ELF-1 (cell line): ENCODE measurements at regions not wholly inside any gene's neighbourhood (a gene's known extent, or its start where the extent isn't known, plus 50 kb on each side); places are given as distances from the start of the nearest gene placed in this dataset.

Source experiments
- DNase-seq: peaks from one replicate; pipeline ENCODE4 v3.0.0-alpha.2; 2016; ENCODE audit warnings: low read depth, low spot score

DNA sequence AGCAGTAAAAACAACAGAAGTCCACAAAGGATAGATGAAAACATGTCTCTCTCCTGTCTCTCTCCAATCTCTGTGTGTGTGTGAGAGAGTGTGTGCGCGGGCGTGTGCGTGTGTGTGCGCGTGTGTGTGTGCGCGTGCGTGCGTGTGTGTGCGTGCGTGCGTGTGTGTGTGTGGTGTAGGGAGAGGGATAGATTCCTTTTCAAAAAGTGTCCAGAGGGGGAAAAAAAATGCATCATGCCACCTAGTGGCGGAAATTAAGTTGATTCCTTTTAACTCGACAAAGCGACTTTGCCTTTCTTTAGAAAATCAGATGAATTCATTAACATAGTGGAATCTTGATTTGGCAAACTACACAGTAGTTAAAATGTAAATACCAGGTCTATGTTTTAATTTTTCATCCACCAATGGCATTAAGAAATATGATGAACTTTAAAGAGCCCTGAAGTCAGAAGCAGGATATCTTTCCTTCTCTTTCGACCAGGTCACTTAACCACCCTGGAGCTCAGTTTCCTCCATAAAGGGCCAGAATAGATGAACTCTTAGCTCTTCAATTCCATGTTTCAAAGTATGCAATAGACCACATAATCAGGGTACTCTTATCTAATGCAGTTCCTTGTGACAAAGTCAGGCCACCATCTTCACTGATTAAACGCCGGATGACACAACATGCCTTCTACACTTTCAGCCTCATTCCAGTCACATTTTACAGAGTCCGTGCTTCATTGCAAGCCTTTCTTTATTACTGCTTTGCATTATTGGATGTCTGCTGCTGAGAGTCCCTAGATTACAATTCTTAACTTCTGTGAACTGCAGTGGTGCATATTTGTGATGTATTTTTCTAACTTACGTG lies 162.8 kb downstream of the FBXO8 start:
- DNase-seq = peak; percentile 36

DNA sequence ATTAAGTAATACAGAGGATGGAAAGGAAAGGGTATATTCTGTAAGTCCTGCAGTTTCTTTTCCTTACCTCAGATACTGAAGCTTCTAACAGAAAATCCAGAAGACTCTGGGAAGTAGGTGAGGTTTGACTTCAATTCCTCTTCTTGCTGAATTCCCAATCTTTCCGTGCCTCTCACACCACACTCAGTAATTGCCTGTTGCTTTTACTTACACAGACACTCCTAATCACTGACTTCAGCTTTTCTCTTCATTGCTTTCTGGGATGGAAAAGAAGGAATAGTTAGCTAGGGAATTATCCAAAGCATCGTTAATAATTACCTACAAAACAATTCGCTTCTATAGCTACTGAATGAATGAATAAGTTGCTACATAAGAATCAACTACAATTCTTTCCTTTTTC lies 163.6 kb downstream of the FBXO8 start:
- no peak for DNase-seq

DNA sequence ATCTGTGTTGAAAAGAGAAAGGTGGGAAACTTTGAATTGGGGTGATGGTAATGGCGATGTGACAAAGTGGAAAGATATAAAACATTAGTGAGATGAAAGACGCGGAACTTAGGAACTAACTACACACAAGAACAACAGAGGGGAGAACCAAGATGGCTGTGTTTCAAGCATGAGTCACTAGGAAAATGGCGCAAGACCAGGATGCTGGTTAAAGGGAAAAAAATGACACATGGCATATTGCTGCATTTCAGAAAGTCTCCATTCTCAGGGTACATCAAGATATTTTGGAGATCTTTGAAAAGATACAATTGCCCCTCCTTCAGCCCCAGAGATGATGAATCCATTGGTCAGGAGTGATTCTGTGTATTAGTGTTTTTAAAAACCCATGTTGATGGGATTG lies 164.4 kb downstream of the FBXO8 start:
- no peak for DNase-seq

DNA sequence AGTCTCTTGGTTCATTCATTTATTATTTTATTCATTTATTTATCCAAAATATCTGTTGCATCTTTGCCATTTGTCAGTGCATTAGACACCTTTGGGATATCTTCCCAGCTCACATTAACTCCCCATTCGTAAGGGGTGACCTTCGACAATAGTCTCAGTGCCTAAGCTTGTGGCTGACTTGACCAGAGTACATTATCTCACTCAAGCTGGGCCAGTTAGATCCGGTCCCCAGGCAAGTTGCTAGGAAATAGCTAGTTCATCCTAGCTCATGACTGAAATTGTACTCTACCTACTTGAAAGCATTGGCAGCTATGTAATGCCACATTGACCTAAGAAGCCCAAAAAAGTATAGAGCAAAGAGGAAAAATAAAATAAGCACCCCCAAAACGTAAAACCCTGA lies 165.3 kb downstream of the FBXO8 start:
- DNase-seq = no peak

DNA sequence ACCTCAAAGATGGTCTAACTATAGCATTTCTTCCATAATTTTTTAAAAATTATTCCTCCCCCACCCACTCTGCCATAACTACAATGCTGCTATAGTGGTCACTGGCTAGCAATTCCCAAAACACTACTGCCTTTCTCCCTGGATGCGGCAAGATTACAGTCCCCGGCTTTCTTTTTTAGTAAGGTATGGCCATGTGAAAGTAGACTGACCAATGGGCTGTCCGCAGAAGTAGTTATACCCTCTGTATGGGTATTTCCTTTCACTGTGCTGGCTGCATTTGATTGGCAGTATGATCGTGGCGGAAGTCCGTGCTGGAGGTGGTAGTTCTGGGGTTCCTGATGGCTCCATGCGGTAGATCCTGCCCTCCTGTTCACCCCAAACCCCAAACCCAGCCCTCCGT lies 166.0 kb downstream of the FBXO8 start:
- no peak for DNase-seq

DNA sequence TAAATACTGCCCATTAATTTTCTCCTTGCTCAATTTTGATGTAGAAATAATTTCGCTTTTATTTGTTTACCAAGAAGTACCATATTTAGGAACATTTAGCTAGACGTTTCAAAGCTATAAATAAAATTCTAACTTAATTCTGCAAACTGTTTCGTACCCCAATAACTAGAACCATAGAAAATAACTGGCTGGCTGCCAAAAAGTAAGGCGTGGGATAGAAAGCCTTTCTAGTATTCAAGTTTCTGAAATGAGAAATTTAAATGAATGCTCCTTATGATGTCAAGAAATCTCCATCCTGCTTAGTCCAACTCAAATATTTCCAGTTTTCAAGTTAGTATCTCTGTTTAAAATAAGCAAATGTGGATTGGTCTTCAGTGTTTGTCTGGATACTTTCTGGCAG lies 167.4 kb downstream of the FBXO8 start:
- no peak for DNase-seq

DNA sequence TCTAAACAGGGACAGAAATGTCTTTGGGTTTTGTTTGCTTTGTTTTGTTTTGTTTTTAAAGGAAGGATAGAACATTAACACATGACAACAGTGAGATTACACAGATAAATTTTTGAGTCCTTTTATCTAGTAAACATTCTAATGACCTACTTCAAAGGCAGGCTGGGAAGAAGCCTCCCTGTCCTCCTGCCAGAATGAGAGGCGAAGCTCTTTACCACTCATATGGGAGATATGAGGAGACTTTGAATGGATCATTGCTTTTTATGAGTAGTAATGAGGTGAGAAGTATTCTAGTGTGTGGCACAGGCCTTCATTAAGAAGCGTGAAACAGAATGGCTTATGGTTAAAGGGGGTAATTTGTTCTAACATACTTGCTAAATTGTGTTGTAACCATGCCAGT lies 172.0 kb downstream of the FBXO8 start:
- DNase-seq = no peak

DNA sequence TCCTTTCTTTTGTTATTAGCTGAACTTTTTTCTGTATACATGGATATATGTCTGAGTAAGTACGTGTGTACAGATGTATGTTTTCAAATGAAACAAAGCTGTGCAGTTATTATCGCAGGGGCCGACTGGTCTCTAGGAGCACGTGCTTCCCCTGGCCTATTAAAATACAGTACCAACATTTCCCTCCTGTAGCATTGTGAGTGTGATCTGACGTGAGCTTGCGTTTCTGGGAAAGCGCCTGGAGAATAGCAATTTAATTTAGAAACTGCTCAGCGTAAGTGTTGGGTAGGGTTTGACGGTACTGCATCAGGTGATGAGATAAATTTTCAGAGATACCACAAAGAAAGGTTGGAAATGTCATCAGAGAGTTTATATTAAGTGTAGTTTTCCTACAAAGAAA lies 173.3 kb downstream of the FBXO8 start:
- no peak for DNase-seq

DNA sequence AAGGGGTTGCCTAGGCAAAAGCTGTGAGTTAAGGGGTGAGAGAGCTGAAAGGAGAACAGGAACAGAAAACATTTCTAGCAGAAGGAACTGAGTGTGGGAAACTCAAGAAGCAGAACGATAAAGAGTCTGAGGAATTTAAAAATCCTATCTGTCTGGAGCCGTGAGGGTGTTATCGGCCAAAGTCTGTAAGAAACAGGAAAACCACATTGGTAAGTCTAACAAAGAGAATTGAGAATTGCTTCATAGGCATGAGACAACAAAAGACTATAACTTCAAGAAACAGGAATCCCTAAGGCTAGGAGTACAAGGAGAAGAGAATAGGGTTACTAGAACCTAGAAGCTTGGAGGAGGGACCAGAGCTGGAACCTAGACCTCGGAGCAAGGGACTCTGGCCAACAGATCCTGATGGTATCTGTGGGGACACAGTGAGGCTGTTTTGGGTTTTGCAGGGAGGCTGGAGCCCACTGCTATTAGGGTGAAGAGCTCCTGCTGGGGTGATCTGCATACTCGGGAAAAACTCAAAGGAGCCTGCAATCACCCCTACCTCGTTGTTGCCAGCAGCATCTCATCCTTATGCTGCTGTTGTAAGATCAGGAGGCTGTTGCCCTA lies 175.6 kb downstream of the FBXO8 start:
- no peak for DNase-seq

DNA sequence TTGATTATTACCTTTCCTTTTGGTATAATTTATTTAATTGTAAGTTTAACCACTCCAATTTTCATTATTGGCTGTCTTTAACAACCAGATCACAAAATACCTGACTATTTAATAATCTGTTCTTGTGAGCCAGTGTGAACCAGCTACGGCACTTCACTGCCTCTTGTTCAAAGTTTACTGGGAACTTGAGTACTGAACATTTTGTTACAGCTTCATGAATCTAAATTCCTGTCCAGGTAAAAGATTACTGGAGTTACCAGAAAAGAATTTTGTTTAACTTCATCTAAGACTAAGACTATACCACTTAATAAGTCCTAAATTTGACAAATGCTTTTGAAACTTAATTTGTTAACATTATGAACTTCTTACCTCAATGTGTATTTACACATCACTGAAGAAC lies 178.3 kb downstream of the FBXO8 start:
- DNase-seq = no peak

DNA sequence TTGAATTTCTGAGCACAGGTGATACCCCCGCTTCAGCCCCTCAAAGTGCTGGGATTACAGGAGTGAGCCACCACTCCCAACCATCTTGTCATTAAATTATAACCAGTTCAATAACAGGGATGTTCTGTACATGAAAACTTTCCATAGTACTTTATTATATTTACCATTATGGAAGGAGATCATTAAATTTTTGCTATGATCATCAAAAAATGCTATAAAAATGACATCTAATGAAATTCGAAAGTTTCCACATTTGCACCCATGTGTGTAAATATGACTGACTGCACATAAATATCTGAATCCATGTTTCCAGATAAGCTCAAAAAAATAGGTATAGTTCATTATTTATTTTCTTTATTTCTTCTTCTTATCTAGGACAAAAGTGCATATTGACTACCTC lies 182.6 kb downstream of the FBXO8 start:
- DNase-seq = no peak

DNA sequence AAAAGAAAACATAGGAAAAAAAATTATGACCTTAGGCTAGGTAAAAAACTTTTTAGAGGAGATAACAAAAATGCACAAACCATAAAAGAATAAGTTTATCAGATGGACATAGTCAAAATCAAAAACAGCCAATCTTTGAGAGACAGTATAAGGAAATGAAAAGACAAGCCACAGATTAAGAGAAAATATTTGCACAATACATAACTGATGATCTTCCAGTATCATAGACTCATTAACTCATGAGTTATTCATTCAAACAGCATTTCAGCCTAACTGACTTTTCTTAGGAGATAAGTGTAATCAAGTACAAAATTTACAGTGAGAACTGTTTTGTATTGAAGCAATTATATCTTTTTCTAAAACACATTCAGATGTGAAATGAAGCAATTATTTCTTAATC lies 183.8 kb downstream of the FBXO8 start:
- DNase-seq = no peak

DNA sequence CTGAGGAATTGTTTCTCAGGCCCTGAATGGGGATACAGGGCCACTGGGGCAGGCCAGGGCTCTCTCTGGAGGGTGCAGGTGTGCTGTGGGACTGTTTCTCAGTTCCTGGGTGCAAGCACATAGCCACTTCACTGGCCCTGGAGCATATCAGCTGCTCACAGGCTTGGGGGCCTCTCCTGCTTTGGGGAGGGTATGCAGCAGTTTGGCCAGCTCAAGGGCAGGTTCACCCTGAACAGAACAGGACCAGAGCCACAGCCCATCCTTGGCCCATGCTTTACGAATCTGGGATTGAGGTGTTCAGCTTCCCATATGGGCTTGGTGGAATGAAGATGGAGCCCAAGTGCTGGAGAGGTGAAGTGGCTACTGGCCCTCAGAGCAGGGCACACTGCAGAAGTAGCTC lies 186.5 kb downstream of the FBXO8 start:
- DNase-seq = no peak

DNA sequence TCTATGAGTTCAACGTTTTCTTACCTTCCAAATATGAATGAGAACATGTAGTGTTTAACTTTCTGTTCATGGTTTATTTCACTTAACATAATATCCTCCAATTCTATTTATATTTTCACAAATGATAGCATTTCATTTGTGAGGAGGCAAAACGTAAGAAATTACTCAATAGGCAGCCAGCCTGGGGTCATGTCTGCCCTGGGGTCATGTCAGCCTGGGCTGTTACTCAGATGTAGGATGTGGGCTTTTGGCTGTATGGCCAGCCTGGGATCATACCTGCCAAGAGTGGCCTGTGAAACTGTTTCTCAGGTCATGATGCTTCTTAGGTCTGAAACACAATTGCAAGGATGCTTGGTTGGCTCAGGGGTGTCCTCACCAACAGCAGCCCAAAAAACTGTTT lies 187.0 kb downstream of the FBXO8 start:
- no peak for DNase-seq

DNA sequence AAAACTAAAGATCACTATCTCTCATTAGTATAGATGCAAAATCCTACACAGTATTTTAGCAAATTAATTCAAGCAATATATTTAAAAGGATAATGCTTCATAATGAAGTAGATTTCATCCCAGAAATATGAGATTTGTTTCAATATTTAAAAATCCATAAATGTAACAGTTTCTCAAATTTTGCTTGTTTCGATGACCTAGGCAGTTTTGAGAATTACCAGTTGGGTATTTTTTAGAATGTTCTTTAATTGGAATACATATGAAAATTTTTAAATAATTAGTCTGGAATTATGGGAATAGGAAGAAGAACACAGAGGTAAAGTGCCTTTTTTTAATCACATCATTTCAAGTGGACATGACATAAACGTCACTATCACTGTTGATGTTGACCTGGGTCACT lies 192.3 kb downstream of the FBXO8 start:
- no peak for DNase-seq

DNA sequence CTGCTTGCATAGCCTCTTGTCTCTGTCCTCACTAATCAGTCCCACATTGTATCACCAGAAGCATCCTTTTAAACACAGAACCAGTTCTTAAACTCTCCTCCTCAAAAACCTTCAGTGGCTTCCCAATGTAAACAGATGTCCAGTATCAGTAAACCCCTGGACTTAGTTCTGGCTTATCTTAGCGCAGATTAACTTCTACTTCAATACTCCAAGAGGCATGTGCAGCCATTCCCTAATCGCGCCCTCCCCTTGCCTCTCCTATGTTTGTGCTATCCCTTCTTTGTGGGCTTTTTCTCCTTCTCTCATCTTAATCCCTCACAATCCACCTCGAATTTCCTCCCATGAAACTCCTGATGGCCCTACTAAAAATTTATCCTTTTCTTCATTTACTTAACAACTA lies 193.8 kb downstream of the FBXO8 start:
- DNase-seq = peak; percentile 30

DNA sequence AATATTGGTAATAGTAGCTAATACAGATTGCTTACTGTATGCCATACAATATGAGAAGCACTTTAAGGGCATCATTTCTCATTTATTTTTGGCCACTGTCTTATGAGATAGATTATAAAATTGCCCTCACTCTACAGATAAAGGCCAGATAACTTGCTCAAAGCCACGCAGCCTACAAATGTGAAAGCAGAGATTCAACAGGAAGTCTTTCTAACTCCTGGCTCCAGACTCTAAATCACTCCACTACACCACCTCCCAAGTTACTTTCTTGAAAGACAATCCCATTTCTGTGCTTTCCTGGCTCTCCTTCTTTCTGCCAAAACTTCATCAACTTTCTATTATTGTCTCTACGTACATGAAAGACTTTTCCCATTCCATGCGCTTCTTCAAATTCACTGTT lies 194.7 kb downstream of the FBXO8 start:
- DNase-seq = no peak

DNA sequence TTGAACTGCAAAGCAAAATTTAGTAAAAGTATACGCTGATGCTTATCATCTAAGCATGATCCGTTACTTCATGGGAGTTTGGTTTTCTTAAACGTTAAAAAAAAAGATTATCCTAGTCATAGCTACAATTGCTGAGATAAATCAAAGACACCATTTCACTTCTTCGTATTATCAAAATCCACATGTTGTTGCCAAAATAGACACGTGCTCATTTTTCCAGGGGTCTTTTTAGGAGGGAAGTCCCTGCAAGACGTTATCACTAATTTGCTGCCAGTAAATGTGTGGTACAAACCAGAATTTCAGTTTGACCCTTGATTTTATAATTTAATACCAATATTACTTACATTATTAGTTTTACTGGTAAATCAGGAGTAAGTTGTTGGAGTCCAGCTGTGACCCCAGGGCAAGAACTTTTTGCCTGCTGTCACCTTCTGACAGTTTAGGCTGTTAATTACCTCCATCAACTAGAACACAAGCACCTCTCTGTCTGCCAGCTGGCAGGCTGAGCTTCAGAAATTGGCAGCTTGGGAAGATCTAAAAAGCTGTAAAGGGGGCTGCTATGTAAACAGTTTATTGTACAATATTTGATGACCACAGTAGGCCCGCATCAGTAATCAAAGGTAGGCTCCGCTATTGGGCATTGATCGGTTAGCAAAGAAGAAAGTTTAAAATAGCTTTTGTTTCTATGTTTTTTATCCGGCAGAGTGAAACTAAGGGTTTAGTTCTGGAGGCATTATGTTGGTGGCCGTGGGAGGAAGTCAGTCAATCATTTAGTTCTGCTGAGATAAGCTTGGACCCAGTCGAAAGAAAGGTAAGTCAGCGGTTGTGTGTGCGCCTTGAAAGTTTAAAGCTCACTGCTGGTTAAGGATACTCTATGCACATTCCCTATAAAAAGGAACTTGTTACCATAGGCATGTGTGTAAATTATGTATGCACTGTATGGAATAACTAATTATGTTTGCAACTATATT lies 196.4 kb downstream of the FBXO8 start:
- DNase-seq = no peak

DNA sequence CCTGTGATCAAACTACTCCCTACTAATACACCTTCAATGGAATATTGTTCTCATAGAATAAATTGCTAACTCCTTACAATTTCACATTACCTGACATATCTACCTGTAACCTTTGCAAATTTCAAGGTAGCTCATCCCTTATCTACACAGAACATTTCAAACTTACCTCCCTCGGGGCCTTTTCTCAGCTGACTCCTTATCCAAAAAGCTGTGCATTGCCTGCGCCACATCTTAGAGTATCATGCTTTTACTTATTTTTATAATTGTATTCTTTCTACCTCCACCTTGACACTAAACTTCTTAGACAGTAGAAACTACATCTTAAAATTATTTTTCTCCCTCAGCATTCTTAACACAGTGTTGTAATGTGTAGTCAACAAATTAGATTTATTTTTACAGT lies 198.5 kb downstream of the FBXO8 start:
- no peak for DNase-seq

DNA sequence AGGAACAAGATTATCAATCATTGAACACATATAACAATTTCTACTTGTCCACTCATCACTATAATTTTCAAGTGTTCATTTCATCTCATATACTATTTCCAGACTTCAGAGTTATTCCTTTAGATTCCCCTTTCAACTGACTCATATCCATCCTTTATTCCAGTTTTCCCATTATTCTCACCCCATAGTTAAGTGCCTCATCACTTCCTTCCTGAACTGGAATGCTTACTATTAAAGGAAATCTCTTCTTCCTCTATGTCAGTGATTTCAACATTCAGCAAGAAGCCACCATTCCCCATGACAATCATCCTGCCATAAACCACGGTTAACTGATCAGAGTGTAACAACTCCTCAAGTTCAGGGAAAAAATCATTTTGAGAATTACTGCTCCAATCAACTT lies 198.9 kb downstream of the FBXO8 start:
- DNase-seq = no peak

DNA sequence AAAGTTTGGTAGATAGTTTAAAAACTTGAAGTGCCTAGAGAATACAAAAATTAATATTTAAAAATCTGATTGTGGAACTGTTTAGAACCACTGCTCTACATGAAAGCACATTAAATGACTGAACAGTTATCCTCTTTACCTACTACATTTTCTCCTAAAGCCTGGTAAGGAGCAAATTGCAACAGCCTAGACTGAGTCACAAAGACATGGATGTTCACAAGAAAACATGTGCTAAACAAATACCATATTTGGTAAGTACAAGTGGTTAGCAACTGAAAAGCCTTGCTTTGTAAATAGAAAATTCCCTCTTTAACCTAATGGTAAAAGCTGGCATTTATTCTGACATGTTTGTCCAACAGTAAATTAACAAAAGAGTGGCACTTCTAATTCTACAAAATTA lies 203.1 kb downstream of the FBXO8 start:
- no peak for DNase-seq

DNA sequence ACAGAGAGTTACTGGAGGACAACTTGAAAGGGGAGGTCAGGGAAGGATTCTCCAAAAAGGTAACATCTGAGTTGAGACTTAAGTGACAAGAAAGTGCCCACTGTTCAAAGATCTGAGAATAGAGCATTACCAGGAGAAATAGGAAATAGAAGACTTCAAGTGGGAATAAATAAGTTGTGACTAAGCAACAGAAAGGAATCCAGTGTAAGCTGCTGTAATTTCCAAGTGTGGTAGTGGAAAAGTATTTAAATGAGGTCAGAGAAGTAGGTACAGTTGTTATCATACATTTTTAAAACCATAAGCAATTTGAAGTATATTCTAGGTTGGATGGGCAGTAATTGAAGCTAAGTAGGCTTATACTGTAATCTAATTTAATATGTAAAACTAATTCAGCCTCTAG lies 211.9 kb downstream of the FBXO8 start:
- no peak for DNase-seq
